Cardiac fibroblast (primary cell): ENCODE measurements at regions not wholly inside any gene's neighbourhood (a gene's known extent, or its start where the extent isn't known, plus 50 kb on each side); places are given as distances from the start of the nearest gene placed in this dataset.

Source experiments
- DNase-seq, 2 donors: peaks; one replicate each; pipeline versions ENCODE4 v3.0.0 to v3.0.0-alpha.2; 2010; ENCODE audit warnings: low read depth in 2 of 2
- H3K4me3 ChIP-seq, 2 donors: replicated peaks in 1 of 2; 1 replicate in 1 of 2; 2 replicates in 1 of 2; pipeline ENCODE4 v1.5.1; 2011; ENCODE audit warnings: low read depth in 2 of 2, low read length in 2 of 2, mild to moderate bottlenecking in 2 of 2, moderate library complexity in 1 of 2
- CTCF ChIP-seq: IDR thresholded peaks from one replicate; pipeline ENCODE4 v1.5.1; 2011; ENCODE audit warnings: low read depth, mild to moderate bottlenecking, low read length, inconsistent platforms

GRCh38 chr20:58004900-58005299, 223.6 kb downstream of the ANKRD60 start:
- TF ChIP-seq CTCF = no peak
- no peak for DNase-seq
- H3K4me3 ChIP-seq = no peak overlapping the region

- TF ChIP-seq CTCF = no peak
- H3K4me3 ChIP-seq = no peak overlapping the region
- no peak for DNase-seq
These were observed 224.3 kb downstream of the ANKRD60 start for GRCh38 chr20:58004146-58004545.

- no peak overlapping the region for H3K4me3 ChIP-seq
- DNase-seq = no peak
- no peak for TF ChIP-seq CTCF
These were observed 224.9 kb downstream of the ANKRD60 start for GRCh38 chr20:58003525-58003924.

GRCh38 chr20:58002901-58003300, 225.6 kb downstream of the ANKRD60 start:
- no peak for DNase-seq
- TF ChIP-seq CTCF = no peak
- H3K4me3 ChIP-seq = no peak overlapping the region

GRCh38 chr20:58001946-58002345, 226.5 kb downstream of the ANKRD60 start:
- no peak for DNase-seq
- TF ChIP-seq CTCF = no peak
- no peak overlapping the region for H3K4me3 ChIP-seq

GRCh38 chr20:58001381-58001780, 227.1 kb downstream of the ANKRD60 start:
- no peak for DNase-seq
- TF ChIP-seq CTCF = no peak
- no peak overlapping the region for H3K4me3 ChIP-seq

- no peak for DNase-seq
- no peak overlapping the region for H3K4me3 ChIP-seq
- no peak for TF ChIP-seq CTCF
These were observed 227.6 kb downstream of the ANKRD60 start for GRCh38 chr20:58000861-58001260.
